GM10266 (cell line): ENCODE measurements at regions not wholly inside any gene's neighbourhood (a gene's known extent, or its start where the extent isn't known, plus 50 kb on each side); places are given as distances from the start of the nearest gene placed in this dataset.

Source experiments
- DNase-seq: peaks from one replicate; pipeline ENCODE4 v3.0.0; 2012; ENCODE audit errors: extremely low spot score
- TF ChIP-seq, protein P1 (sequence below): IDR thresholded peaks from 2 replicates; pipeline ENCODE4 v1.5.1; 2012; ENCODE audit warnings: mild to moderate bottlenecking, low read depth; ENCODE audit not compliant: control insufficient read depth, insufficient read depth; ENCODE audit errors: missing control alignments

- TF ChIP-seq, protein P1, sequence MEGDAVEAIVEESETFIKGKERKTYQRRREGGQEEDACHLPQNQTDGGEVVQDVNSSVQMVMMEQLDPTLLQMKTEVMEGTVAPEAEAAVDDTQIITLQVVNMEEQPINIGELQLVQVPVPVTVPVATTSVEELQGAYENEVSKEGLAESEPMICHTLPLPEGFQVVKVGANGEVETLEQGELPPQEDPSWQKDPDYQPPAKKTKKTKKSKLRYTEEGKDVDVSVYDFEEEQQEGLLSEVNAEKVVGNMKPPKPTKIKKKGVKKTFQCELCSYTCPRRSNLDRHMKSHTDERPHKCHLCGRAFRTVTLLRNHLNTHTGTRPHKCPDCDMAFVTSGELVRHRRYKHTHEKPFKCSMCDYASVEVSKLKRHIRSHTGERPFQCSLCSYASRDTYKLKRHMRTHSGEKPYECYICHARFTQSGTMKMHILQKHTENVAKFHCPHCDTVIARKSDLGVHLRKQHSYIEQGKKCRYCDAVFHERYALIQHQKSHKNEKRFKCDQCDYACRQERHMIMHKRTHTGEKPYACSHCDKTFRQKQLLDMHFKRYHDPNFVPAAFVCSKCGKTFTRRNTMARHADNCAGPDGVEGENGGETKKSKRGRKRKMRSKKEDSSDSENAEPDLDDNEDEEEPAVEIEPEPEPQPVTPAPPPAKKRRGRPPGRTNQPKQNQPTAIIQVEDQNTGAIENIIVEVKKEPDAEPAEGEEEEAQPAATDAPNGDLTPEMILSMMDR = no peak
- no peak for DNase-seq
These were observed 421.7 kb upstream of the ZNF462 start for GRCh38 chr9:106441283-106441682.

GRCh38 chr9:106443520-106443919, 419.4 kb upstream of the ZNF462 start:
- DNase-seq = no peak

GRCh38 chr9:106445107-106445506, 417.9 kb upstream of the ZNF462 start:
- DNase-seq = no peak
- TF ChIP-seq, protein P1 = no peak

More at GRCh38 chr9:106443520-106443919, 419.4 kb upstream of the ZNF462 start:
- TF ChIP-seq, protein P1 = no peak

- DNase-seq = no peak
- TF ChIP-seq, protein P1 = no peak
These were observed 413.5 kb upstream of the ZNF462 start for GRCh38 chr9:106449336-106449927.

- TF ChIP-seq, protein P1 = no peak
These were observed 412.4 kb upstream of the ZNF462 start for GRCh38 chr9:106450549-106450948.

GRCh38 chr9:106451223-106451622, 411.7 kb upstream of the ZNF462 start:
- no peak for DNase-seq
- TF ChIP-seq, protein P1 = no peak

More at GRCh38 chr9:106450549-106450948, 412.4 kb upstream of the ZNF462 start:
- no peak for DNase-seq

GRCh38 chr9:106456581-106456980, 406.4 kb upstream of the ZNF462 start:
- TF ChIP-seq, protein P1 = no peak
- DNase-seq = no peak
